ENCODE measurements at regions not wholly inside any gene's neighbourhood (a gene's known extent, or its start where the extent isn't known, plus 50 kb on each side); places are given as distances from the start of the nearest gene placed in this dataset.

- DNase-seq (no peak), ATAC-seq (no peak)
- TF ChIP-seq POLR2A (IDR thresholded peaks at IDR 0.05) (no peak), CTCF (IDR thresholded peaks at IDR 0.05) (no peak)
- Histone ChIP-seq H3K4me1 (peaks cover 20% of the 10 kb centered on the region), H3K9me3 (no peaks in the 10 kb centered on the region), H3K36me3 (replicated peaks in 1 of 2; ENCODE audit: insufficient read depth in 1 of 2, low read depth in 2 of 2) (no peaks in the 10 kb centered on the region), H3K27ac (no peak overlapping the region), H3K4me3 (no peak overlapping the region), H3K27me3 (no peaks in the 10 kb centered on the region)
- intact Hi-C loops (cut with DNase I), result no loop called here
- whole genome bisulfite sequencing, 2 donors, result 90 to 93% methylated on average over 5 of the region's 5 CpGs
These were observed 227.8 kb upstream of the MOCS1 start for GRCh38 chr6:40162074-40162473.

GRCh38 chr6:40160826-40161225 is 226.6 kb upstream of the MOCS1 start:
- 75 to 85% methylated on average over 3 of the region's 3 CpGs for WGBS, 2 donors
- intact Hi-C loops (cut with DNase I), result no loop called here
- no peak for DNase-seq
- H3K4me3 ChIP-seq, result no peak overlapping the region
- H3K27ac ChIP-seq, result no peak overlapping the region
- no peaks in the 10 kb centered on the region for H3K36me3 ChIP-seq (replicated peaks in 1 of 2; ENCODE audit: insufficient read depth in 1 of 2, low read depth in 2 of 2)
- no peaks in the 10 kb centered on the region for H3K27me3 ChIP-seq
- H3K4me1 ChIP-seq, result peaks cover 17% of the 10 kb centered on the region
- H3K9me3 ChIP-seq, result no peaks in the 10 kb centered on the region
- no peak for TF ChIP-seq CTCF (IDR thresholded peaks at IDR 0.05)
- no peak for TF ChIP-seq POLR2A (IDR thresholded peaks at IDR 0.05)
- ATAC-seq, result no peak

GRCh38 chr6:40159865-40160264 is 225.6 kb upstream of the MOCS1 start:
- TF ChIP-seq POLR2A (IDR thresholded peaks at IDR 0.05) (no peak), CTCF (IDR thresholded peaks at IDR 0.05) (no peak)
- Histone ChIP-seq H3K27ac (no peak overlapping the region), H3K4me1 (peaks cover 7% of the 10 kb centered on the region), H3K9me3 (no peaks in the 10 kb centered on the region), H3K4me3 (no peak overlapping the region), H3K36me3 (replicated peaks in 1 of 2; ENCODE audit: insufficient read depth in 1 of 2, low read depth in 2 of 2) (no peaks in the 10 kb centered on the region), H3K27me3 (no peaks in the 10 kb centered on the region)
- no peak for DNase-seq
- 56 to 64% methylated on average over 2 of the region's 2 CpGs for WGBS, 2 donors
- intact Hi-C loops (cut with DNase I), result no loop called here
- ATAC-seq, result no peak

- no peak overlapping the region for H3K27ac ChIP-seq
- no peak for ATAC-seq
- no peaks in the 10 kb centered on the region for H3K36me3 ChIP-seq (replicated peaks in 1 of 2; ENCODE audit: insufficient read depth in 1 of 2, low read depth in 2 of 2)
- intact Hi-C loops (cut with DNase I), result no loop called here
- H3K4me1 ChIP-seq, result no peaks in the 10 kb centered on the region
- H3K27me3 ChIP-seq, result no peaks in the 10 kb centered on the region
- WGBS, 2 donors, result 74 to 84% methylated on average over 9 of the region's 9 CpGs
- DNase-seq, result no peak
- H3K9me3 ChIP-seq, result no peaks in the 10 kb centered on the region
- TF ChIP-seq POLR2A (IDR thresholded peaks at IDR 0.05) (no peak), CTCF (IDR thresholded peaks at IDR 0.05) (no peak)
- no peak overlapping the region for H3K4me3 ChIP-seq
These were observed 218.6 kb upstream of the MOCS1 start for GRCh38 chr6:40152701-40153436.

GRCh38 chr6:40152196-40152595 is 217.9 kb upstream of the MOCS1 start:
- no peaks in the 10 kb centered on the region for H3K27me3 ChIP-seq
- DNase-seq, result no peak
- intact Hi-C loops (cut with DNase I), result no loop called here
- no peaks in the 10 kb centered on the region for H3K4me1 ChIP-seq
- no peak overlapping the region for H3K4me3 ChIP-seq
- no peaks in the 10 kb centered on the region for H3K9me3 ChIP-seq
- H3K27ac ChIP-seq, result no peak overlapping the region
- no peaks in the 10 kb centered on the region for H3K36me3 ChIP-seq (replicated peaks in 1 of 2; ENCODE audit: insufficient read depth in 1 of 2, low read depth in 2 of 2)
- no peak for ATAC-seq
- no peak for TF ChIP-seq CTCF (IDR thresholded peaks at IDR 0.05)
